HG03103 (cell line): ENCODE measurements at regions not wholly inside any gene's neighbourhood (a gene's known extent, or its start where the extent isn't known, plus 50 kb on each side); places are given as distances from the start of the nearest gene placed in this dataset.

Source experiments
- ATAC-seq: cut with Tn5 transposase; IDR thresholded peaks from one replicate; pipeline ENCODE4 v1.9.1; 2021; ENCODE audit warnings: low read depth; ENCODE audit not compliant: unreplicated experiment

DNA sequence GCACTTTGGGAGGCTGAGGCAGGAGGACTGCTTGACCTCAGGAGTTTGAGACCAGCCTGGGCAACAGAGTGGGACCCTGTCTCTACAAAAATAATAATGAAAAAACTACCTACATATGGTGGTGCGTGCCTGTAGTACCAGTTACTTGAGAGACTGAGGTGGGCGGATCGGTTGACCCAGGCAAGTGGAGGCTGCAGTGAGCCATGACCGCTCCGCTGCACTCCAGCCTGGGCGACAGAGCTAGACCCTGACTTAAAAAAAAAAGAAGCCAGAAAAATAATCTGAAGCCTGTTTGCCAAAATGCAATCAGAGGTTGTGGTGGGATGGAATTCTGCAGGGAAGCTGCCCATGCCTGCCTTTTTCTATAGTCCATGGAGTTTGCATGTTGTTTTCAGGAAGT, 50.4 kb upstream of the GGTA1 start:
- no peak for ATAC-seq

DNA sequence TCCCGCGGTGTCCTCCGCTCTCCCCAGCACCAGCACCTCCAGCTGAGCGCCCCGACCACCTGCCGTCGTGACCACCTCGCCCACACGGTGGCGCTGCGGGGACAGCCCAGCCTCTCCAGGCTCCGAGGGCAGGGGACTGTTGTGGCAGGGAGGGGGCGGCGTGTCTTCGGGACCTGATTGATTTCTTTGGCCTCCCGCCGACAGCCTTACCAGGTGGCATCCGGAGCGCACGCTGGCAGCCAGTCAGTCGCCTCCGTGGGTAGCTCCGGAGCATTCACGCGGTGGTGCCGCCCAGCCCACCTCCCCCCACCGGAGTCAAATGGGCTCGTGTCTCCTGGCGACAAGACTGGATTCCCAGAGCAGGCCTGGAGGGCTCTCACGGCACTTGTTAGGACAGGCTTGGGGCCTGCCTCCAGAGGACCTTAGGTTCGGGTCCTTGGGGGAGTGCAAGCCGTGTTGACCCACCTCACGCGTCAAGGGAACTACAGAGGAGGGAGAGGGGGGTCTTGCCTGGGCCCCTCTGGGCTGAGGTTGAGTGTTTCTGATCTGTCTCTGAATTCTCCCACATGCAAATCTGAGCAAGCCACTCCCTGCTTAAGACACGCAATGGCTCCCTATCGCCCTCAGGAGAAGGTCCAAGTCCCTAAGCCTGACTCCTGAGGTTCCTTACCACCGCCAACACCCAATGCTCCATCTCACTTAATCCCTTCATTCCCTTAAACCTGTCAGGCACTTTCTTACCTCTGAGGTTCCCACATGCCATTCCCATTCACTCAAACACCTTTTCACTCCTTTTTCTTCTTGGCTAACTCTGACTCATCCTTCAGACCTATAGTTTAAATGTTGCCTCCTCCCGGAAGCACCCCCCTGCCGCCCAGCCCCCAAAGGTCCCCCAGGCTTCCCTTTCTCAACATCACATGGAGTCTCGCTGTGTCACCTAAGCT, 51.2 kb upstream of the GGTA1 start:
- ATAC-seq = peak; percentile 62

DNA sequence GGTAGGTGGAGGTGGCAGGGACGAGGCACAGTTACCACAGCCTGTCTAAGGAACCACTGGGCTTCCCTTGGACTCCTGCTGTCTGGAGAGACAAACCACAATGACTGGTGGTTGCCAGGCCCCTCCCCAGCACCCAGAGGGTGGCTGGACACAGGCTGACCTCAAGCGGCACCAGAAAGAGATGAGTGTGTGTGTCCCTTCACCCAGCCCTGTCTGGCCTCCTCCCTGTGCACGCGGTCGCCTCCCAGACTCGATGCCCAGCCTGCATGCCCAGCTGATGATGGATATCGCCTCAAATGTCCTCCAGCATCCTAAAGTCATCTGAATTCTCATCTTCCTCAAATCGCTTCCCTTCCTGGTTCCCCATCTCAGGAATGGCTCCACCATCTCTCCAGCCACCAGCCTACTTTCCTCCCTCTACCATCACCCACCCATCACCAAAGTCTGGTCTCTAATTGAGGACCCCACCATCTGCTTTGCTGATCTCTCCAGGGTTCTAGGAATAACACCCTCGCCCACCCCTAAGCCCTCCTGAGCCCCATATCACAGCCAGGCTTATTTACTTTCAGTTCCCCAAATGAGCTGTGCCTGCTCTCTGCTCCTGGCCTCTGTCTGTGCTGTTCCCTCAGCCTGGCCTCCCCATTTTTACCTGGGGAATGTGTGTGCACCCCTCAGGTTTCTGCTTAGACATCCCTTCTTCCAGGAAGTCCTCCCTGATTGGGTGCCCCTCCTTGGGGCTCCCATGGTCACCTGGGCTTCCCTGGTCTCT, 52.5 kb upstream of the GGTA1 start:
- no peak for ATAC-seq

DNA sequence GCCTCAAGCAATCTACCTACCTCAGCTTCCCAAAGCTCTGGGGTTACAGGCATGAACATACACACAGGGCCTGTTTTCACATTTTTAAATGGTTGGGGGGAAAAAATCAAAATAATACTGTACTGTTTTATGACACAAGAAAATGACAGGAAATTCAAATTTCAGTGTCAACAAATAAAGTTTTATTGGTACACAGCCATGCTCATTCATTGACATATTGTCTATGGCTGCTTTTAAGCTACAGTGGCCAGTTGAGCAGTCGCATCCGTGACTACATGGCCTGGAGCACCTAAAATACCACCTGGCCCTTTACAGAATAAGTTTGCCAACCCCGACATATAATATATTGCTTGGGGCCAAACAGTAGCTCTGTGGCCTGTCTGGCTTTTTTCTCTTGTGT, 56.4 kb upstream of the GGTA1 start:
- ATAC-seq = no peak

DNA sequence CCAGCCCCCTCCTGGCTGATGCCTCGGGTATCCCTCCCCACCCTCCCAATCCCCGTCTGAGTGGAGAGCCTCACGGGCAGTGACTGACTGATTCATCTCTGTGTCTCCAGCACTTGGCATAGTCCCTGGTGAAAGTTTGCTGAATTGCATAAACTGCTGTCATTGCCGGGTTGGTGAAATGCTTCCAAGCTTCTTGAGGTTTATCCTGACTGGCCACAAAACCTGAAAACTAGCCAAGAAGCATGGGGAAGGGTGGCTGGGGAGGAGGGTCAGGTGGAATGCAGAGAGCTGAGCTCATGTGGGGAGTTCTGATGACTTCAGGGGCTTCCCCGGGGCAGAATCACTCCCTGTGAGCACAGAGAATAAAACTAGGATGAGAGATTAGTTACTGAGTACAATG, 56.9 kb upstream of the GGTA1 start:
- no peak for ATAC-seq

DNA sequence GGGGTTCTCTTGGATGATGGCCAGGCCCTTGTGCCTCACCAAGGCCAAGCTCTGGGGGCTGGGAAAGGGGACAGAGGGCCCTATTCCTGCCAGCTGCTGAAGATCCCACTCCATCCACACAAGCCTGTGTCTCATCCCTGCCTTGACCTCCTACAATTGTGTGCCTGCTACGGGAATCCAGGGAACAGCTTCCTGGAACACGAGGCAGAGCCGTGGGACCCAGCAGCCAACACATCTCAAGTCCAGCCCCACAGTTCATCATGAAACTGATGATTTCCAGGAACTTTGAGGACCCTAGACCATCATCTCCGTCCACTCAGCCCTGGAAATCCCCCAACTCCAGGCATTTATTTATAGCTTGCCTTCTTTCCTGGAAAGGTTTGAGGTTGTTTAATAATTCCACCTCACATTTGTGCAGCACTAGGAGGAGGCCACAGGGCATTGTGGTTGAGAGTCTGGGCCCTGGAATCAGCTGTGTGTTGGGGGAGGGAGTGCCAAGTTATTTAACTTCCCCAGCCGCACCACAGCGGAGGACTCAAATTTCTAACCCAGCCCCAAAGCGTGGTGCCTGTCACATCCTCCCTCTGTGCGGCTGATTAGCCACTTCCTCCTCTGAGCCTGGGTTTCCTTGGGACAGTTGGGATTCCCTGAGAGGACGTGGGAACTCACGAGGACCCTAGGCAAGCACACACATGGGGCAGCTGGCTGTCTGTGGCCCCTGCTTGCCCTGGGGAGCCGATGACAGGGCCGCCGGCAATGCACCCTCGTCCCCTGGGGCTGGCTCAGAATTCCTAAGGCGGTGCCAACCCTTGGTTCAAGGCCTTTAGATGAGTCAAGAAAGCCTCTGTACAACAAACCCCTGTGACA, 58.2 kb upstream of the GGTA1 start:
- no peak for ATAC-seq

DNA sequence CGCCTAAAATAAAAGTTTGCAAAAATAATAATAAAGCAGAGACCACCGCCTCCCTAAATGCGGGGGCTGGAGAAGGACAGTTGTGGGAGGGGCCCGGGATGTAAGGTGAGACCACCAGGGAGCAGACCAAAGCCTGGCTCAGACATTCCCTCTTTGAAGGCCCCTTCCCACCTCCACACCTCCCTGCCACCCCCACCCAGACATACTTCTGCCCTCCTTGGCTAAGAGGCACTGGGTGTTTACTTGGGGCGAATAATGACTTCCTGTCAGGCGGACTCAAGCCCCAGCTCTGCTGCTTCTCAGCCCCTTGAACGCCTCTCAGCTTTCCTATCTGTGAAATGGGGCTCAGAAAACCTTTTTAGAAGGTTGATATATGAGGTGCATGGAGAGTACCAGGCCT, 58.8 kb upstream of the GGTA1 start:
- no peak for ATAC-seq

DNA sequence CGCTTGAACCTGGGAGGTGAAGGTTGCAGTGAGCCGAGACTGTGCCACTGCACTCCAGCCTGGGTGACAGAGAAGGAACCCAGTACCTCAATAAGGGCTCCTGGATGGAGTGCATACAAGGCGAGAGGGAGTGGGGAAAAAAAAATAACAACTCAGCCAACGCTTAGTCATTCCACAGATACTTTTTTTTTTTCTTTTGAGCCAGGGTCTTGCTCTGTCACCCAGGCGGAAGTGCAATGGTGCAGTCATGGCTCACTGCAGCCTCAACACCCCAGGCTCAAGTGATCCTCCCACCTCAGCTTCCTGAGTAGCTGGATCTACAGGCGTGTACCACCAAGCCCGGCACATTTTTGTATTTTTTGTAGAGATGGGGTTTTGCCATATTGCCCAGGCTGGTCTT, 59.5 kb upstream of the GGTA1 start:
- ATAC-seq = peak; percentile 42

DNA sequence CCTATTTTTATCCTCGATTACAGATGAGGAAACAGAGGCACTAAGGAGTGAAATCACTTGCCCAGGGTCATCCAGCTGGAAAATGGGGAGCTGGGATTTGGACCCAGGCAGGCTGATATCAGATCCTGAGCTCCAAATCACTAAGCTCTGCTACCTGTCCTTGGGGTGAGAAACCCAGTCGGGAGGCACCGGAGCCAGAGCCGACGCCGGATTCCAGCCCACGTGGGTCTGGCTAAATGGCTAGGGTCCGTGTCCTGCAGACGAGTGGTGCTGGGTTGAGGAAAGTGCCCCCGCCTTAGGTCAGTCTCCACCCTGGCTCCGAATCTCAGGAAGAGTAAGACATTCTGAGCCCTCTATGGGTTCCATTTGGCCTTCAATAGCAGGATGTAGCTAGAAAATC, 61.3 kb upstream of the GGTA1 start:
- no peak for ATAC-seq

DNA sequence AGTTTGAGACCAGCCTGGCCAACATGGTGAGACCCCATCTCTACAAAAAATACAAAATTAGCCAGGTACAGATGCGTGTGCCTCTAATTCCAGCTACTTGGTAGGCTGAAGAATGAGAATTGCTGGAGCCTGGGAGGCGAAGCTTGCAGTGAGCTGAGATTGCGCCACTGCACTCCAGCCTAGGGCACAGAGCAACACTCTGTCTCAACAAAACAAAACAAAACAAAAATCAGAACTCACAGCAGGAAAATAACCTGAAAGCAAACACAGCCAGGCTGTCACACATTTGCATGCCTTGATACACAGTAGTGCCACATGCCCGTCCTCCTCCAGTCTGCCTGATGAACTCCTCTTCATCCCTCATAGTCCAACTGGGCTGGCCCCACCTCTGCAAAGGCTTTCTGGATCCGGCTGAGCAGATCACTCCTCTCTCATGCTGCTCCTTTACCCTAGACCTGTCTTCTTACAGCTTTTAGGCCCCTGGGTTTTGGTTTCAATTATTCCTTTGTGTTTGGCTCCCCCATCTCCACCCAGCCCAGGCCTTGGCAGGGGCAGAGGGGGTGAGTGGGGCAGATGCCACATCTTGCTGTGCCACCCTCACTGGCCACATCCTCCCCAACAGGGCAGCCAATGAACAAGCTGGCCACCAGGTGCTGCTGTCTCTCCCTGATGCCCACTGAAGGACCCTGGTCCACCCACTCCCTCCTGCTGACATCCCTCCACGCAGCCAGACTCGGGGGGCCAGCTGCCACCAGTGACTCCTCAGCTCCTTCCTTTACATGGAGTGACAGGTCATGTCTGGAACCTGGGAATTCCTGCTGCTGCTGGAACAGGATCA, 62.0 kb upstream of the GGTA1 start:
- ATAC-seq = no peak

DNA sequence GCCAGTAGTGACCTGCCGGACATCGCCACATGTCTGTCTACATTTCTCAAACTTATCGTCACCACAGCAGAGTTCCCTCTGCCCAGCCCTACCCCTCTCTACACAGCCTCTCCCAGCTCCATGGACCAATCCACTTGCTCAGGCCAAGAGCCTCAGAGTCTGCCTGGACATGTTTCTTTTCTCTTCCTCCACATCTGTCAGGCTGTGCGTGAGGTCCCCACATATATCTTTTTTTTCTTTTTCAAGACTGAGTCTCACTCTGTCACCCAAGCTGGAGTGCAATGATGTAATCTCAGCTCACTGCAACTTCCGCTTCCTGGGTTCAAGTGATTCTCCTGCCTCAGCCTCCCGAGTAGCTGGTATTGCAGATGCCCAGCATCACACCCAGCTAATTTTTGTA, 62.7 kb upstream of the GGTA1 start:
- no peak for ATAC-seq

DNA sequence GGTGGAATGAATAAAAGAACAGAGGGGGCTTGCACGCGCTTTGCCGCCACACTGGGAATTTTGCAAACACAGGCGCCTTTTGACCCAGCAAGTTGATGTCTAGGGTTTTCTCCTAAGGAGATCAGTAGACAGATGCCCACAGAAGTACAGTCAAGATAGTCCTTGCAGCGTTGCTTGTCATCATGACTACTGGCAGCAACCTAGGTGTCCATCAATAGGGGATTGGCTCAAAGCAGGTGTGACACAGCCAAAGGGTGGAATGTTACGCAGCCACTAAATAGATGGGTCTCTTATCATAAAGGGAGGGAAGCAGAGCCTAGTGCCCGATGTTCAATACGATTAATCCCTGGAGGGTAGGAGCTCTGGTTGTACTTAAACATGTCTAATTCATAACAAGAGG, 63.8 kb upstream of the GGTA1 start:
- ATAC-seq = no peak

DNA sequence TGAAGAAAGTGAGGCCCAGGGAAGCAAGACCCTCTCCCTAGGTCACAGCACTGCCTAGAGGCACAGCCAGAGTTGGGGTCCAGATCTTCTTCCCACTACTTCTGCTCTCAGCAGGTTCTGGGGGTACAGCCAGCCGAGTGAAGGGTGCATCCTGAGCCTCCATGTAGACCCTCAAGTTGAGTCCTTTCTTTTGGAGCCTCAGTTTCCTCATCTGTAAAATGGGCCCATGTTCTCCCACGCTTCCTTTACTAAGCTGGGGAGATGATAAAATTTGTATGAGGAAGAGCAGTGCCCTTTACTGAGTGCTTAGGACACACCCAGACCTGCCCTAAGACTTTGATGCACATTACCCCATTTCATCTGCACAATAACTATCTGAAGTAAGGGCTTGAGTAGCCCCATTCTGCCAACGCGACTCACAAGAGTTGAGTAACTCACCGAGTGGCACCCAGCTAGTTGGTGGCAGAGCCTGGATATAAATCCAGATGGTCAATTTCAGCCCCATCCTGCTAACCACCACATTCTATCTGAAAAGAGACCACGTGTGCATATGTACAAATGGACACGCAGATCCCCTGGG, 64.3 kb upstream of the GGTA1 start:
- no peak for ATAC-seq

DNA sequence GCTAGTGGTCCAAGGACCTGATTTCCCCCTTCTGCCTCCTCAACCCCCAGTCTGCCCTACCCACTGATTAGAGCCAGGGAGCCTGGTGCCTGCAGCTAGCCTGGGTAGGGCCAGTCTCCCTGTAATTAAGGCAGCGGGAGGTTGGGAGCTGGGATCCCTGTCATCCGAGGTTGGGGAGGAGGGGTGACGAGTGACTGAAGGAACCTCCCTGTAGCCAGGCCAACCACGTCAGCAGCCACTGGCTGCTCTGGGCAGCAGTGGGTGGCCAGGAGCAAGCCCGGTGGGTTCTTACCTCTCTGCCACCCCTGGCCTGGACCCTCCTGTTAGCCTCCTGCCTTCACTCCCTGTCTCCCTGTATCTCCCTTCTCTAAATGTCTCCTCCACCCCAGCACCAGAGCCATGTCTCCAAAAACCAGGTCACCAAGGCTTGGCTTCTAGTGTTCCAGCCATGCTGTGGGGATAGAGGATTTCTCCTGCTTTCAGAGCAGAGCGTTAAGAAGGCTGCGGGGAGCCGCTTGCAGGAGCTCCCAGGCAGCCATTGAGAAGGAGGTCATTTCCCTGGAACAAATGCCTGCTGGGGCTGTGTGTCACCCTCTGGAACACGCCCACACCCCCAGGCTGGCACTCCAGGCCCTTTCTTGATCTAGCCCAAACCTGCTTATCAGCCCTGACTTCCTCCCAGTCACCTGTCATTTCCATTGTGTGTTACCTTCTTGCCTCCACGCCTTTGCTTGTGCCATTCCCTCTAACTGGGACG, 65.0 kb upstream of the GGTA1 start:
- no peak for ATAC-seq

DNA sequence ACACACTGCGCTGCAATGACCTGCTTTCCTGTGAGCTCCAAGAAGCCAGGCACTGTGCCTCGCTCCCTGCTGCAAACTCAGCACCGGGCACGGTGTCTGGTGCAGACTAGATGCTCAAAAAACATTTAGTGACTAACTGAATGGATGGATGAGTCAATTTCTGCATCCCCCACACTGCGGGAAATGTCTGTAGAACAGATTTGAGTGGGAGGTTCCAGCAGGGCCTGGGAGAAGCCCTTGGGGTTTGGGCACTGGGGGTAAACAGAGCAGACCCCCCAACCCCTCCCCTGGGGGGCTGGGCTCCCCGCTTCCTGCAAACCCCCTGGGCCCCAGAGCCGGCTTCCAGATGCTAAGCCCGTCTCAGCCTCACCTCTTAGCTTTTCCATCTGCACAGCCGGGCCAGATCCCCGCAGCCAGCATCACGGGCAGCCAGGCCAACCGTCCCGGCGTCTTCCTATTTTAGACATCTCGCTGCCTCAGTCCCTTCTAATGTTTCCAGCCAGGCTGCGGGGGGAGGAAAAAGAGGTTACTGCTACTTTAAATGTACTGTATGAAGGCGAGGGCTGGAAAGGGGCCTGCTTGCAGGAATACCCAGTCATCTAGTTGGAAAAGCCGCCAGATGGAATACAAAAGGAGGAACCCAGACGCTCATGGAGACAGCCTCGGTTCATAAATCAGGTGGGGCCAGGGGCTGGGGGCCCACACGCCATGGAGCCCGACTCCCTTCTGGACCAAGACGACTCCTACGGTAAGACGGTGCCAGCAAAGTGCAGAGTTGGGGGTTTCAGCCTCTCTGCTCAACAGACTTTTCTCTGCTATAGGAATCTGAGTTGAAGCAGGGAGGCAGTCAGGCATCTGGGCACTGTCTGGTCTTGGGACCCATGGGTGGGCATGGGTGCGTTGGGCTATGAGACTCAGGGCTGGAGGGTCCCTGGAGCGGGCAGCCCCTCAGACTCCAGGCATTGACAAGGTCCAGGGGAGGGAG, 67.1 kb upstream of the GGTA1 start:
- no peak for ATAC-seq

DNA sequence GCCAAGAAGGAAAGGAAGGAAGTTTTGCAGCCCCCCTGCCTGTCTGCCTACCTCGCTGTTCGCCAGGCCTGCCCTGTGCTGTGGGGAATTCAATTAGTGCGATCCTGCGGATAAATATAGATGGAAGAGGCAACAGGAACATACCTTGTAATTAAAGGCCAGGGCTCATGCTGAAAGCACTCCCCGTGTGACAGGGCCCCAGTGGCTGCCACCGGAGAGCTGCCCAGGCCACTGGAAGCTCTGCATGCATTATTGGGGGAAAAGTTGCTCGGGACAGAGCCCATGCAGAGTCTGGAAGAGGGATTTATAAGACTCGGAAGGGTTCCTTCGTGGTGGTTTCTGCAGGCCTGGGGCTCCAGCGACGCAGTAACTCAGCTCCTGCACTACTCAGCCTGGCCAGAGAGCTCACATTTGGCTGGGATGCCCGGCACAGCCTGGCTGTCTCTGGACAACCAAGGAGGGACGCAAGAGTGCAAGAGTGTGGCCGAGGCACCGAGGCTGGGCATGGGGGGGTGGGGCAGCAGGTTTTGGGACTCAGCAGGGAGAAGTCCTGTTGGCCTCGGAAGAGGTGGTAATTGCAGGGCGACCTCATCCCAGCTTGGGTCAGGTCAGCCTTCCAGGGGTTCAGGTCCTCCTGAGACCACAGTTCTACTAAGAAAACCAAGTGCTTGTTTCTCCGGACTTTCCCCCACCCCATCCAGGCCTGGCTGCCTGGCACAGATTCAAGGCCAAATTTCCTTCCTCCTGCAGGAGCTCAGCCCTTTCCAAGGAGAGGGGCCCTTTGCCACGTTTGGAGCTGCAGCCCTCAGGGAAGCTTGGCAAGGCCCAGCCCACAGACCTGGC, 68.1 kb upstream of the GGTA1 start:
- ATAC-seq = no peak
